ENCODE measurements at regions not wholly inside any gene's neighbourhood (a gene's known extent, or its start where the extent isn't known, plus 50 kb on each side); places are given as distances from the start of the nearest gene placed in this dataset.

DNA sequence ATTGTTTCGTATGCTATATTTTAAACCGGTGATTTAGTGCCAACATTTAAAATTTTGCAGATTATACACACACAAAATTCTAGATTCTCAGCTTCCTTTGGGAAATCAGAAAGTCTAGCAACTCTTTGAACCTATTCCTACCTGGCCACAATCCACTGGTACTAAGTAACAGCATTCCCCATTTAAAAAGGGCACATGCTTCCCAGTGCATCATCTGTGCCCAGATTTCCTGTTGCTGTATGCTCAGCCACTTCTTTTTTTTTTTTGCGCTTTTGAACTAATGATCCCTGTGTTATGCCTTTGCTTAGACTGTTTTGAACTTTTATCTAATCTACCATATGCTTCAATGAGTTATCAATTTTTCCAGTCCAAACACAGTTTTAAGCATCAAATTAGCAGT lies 548.4 kb downstream of the PLPP3 start:
- TF ChIP-seq, protein P1, sequence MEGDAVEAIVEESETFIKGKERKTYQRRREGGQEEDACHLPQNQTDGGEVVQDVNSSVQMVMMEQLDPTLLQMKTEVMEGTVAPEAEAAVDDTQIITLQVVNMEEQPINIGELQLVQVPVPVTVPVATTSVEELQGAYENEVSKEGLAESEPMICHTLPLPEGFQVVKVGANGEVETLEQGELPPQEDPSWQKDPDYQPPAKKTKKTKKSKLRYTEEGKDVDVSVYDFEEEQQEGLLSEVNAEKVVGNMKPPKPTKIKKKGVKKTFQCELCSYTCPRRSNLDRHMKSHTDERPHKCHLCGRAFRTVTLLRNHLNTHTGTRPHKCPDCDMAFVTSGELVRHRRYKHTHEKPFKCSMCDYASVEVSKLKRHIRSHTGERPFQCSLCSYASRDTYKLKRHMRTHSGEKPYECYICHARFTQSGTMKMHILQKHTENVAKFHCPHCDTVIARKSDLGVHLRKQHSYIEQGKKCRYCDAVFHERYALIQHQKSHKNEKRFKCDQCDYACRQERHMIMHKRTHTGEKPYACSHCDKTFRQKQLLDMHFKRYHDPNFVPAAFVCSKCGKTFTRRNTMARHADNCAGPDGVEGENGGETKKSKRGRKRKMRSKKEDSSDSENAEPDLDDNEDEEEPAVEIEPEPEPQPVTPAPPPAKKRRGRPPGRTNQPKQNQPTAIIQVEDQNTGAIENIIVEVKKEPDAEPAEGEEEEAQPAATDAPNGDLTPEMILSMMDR (conservative IDR thresholded peaks at IDR 0.05): no peak
- TF ChIP-seq EZH2 (IDR thresholded peaks at IDR 0.05; ENCODE audit: low read depth): no peak
